A673 (cell line): ENCODE measurements at regions not wholly inside any gene's neighbourhood (a gene's known extent, or its start where the extent isn't known, plus 50 kb on each side); places are given as distances from the start of the nearest gene placed in this dataset.

ENCODE experiments used
- BruUV-seq: library from RNA; stranded (reverse); fragments of 400-500 nt; replicated peaks from 2 replicates; lab custom pipeline; 2021; lab: Mats Ljungman, UMichigan
- CTCF ChIA-PET: fragments of 300-600 bp; sonication (Branson Sonifier 250); formaldehyde crosslinking; loops from one replicate; lab custom pipeline; 2022; ENCODE audit warnings: antibody characterized with exemption; lab: Charles Lee
- POLR2A ChIA-PET: fragments of 300-600 bp; sonication (Branson Sonifier 250); formaldehyde crosslinking; loops from one replicate; lab custom pipeline; 2022; ENCODE audit warnings: antibody characterized with exemption; ENCODE audit not compliant: low non-redundant PET; lab: Charles Lee
- DNase-seq: peaks from one replicate; pipeline ENCODE4 v3.0.0-alpha.2; 2015; ENCODE audit warnings: low spot score
- H3K27ac ChIP-seq: fragments of 200-600 bp; sonication (generic); 2 replicates; pipeline ENCODE4 v1.5.1; 2016; ENCODE audit warnings: mixed run types, low read depth, mild to moderate bottlenecking, mixed read lengths, antibody characterized with exemption, low read length; ENCODE audit not compliant: poor library complexity, severe bottlenecking
- H3K27me3 ChIP-seq: fragments of 200-600 bp; sonication (generic); replicated peaks from 2 replicates; pipeline ENCODE4 v1.6.1; 2017; ENCODE audit warnings: mixed run types, low read depth, mild to moderate bottlenecking, mixed read lengths, antibody characterized with exemption, low read length; ENCODE audit not compliant: insufficient read depth, poor library complexity
- H3K36me3 ChIP-seq: fragments of 200-600 bp; sonication (generic); 2 replicates; pipeline ENCODE4 v1.6.1; 2016; ENCODE audit warnings: mixed run types, mild to moderate bottlenecking, mixed read lengths, antibody characterized with exemption, low read length; ENCODE audit not compliant: insufficient read depth, poor library complexity, severe bottlenecking
- H3K4me1 ChIP-seq: fragments of 200-600 bp; sonication (generic); 2 replicates; pipeline ENCODE4 v1.6.1; 2017; ENCODE audit warnings: mixed run types, mild to moderate bottlenecking, mixed read lengths, antibody characterized with exemption, low read length; ENCODE audit not compliant: insufficient read depth, poor library complexity, severe bottlenecking
- H3K4me3 ChIP-seq: fragments of 200-600 bp; sonication (generic); 2 replicates; pipeline ENCODE4 v1.5.1; 2016; ENCODE audit warnings: low read depth, mixed run types, mild to moderate bottlenecking, mixed read lengths, low read length; ENCODE audit not compliant: poor library complexity, severe bottlenecking
- H3K9me3 ChIP-seq: fragments of 200-600 bp; sonication (generic); 2 replicates; pipeline ENCODE4 v1.6.1; 2016; ENCODE audit warnings: mixed run types, low read depth, mild to moderate bottlenecking, mixed read lengths, antibody characterized with exemption, low read length; ENCODE audit not compliant: poor library complexity, severe bottlenecking
- CTCF ChIP-seq: fragments of 300-800, 200-600 bp; sonication (generic); conservative IDR thresholded peaks from 2 replicates; pipeline ENCODE4 v1.5.1; 2017; ENCODE audit warnings: low read depth, mild to moderate bottlenecking, antibody characterized with exemption, low read length, moderate library complexity, mixed read lengths
- EZH2 ChIP-seq: fragments of 200-600 bp; sonication (generic); IDR thresholded peaks from 2 replicates; pipeline ENCODE4 v1.6.1; 2017; ENCODE audit warnings: borderline replicate concordance, low read depth, mild to moderate bottlenecking, mixed read lengths, antibody characterized with exemption, low read length; ENCODE audit not compliant: poor library complexity, severe bottlenecking
- intact Hi-C: fragments of 100-400 bp; cut with micrococcal nuclease; formaldehyde crosslinking; loops from one replicate; pipeline ENCODE4 v1.10.0; 2022; ENCODE audit not compliant: unreplicated experiment

GRCh38 chr16:63568164-63568563, 1531.9 kb upstream of the CDH8 start:
- no TSS peak for BruUV-seq
- Histone ChIP-seq H3K4me3 (no peak overlapping the region), H3K4me1 (no peaks in the 10 kb centered on the region), H3K9me3 (no peaks in the 10 kb centered on the region), H3K27me3 (no peaks in the 10 kb centered on the region), H3K36me3 (no peaks in the 10 kb centered on the region), H3K27ac (no peak overlapping the region)
- CTCF ChIA-PET: no interaction called here
- DNase-seq: no peak
- intact Hi-C loops: no loop called here
- POLR2A ChIA-PET: no interaction called here
- TF ChIP-seq CTCF (no peak), EZH2 (no peak)

GRCh38 chr16:63563819-63564505, 1527.7 kb upstream of the CDH8 start:
- ChIA-PET CTCF (no interaction called here), POLR2A (no interaction called here)
- Histone ChIP-seq H3K4me1 (no peaks in the 10 kb centered on the region), H3K36me3 (no peaks in the 10 kb centered on the region), H3K27me3 (no peaks in the 10 kb centered on the region), H3K4me3 (no peak overlapping the region), H3K27ac (no peak overlapping the region), H3K9me3 (no peaks in the 10 kb centered on the region)
- no peak for DNase-seq
- no peak for TF ChIP-seq EZH2
- TF ChIP-seq CTCF: no peak
- intact Hi-C loops: no loop called here
- no TSS peak for BruUV-seq

- ChIA-PET POLR2A (no interaction called here), CTCF (no interaction called here)
- no peak for DNase-seq
These were observed 1517.7 kb upstream of the CDH8 start for GRCh38 chr16:63553980-63554379.

More at GRCh38 chr16:63553980-63554379, 1517.7 kb upstream of the CDH8 start:
- no TSS peak for BruUV-seq
- H3K36me3 ChIP-seq: no peaks in the 10 kb centered on the region
- H3K4me3 ChIP-seq: no peak overlapping the region
- no peaks in the 10 kb centered on the region for H3K4me1 ChIP-seq
- intact Hi-C loops: no loop called here
- no peaks in the 10 kb centered on the region for H3K9me3 ChIP-seq
- no peak for TF ChIP-seq CTCF
- TF ChIP-seq EZH2: no peak
- H3K27me3 ChIP-seq: peaks cover 4% of the 10 kb centered on the region
- no peak overlapping the region for H3K27ac ChIP-seq
